NCI-H226 (cell line): ENCODE measurements at regions not wholly inside any gene's neighbourhood (a gene's known extent, or its start where the extent isn't known, plus 50 kb on each side); places are given as distances from the start of the nearest gene placed in this dataset.

ENCODE experiments used
- DNase-seq: peaks from one replicate; pipeline ENCODE4 v3.0.0-alpha.2; 2015

GRCh38 chr3:137205394-137206045 is 247.7 kb downstream of the IL20RB start:
- no peak for DNase-seq

GRCh38 chr3:137207616-137208015 is 249.8 kb downstream of the IL20RB start:
- DNase-seq, result no peak

- DNase-seq, result no peak
Measured at GRCh38 chr3:137217733-137218132, 259.9 kb downstream of the IL20RB start.

GRCh38 chr3:137219801-137220445 is 262.1 kb downstream of the IL20RB start:
- no peak for DNase-seq

- DNase-seq, result no peak
Measured at GRCh38 chr3:137222736-137223225, 265.0 kb downstream of the IL20RB start.

- DNase-seq, result no peak
Measured at GRCh38 chr3:137224464-137224863, 266.7 kb downstream of the IL20RB start.

- no peak for DNase-seq
Measured at GRCh38 chr3:137242836-137243400, 285.1 kb downstream of the IL20RB start.

GRCh38 chr3:137246491-137246890 is 288.7 kb downstream of the IL20RB start:
- DNase-seq, result no peak

- no peak for DNase-seq
Measured at GRCh38 chr3:137249311-137249940, 291.6 kb downstream of the IL20RB start.

GRCh38 chr3:137259089-137259488 is 301.3 kb downstream of the IL20RB start:
- DNase-seq, result no peak

- no peak for DNase-seq
Measured at GRCh38 chr3:137259701-137260100, 301.9 kb downstream of the IL20RB start.

GRCh38 chr3:137264071-137264820 is 306.5 kb downstream of the IL20RB start:
- DNase-seq, result no peak

GRCh38 chr3:137264843-137265330 is 307.1 kb downstream of the IL20RB start:
- DNase-seq, result no peak

GRCh38 chr3:137282871-137283270 is 325.1 kb downstream of the IL20RB start:
- no peak for DNase-seq

GRCh38 chr3:137285924-137286323 is 328.1 kb downstream of the IL20RB start:
- no peak for DNase-seq

GRCh38 chr3:137293086-137293485 is 335.3 kb downstream of the IL20RB start:
- DNase-seq, result no peak

GRCh38 chr3:137294139-137294538 is 336.4 kb downstream of the IL20RB start:
- DNase-seq, result no peak

GRCh38 chr3:137294839-137295238 is 337.1 kb downstream of the IL20RB start:
- no peak for DNase-seq

- no peak for DNase-seq
Measured at GRCh38 chr3:137295336-137295735, 337.6 kb downstream of the IL20RB start.

GRCh38 chr3:137296116-137296515 is 338.3 kb downstream of the IL20RB start:
- DNase-seq, result no peak

GRCh38 chr3:137297770-137298169 is 340.0 kb downstream of the IL20RB start:
- no peak for DNase-seq

GRCh38 chr3:137300703-137301102 is 342.9 kb downstream of the IL20RB start:
- DNase-seq, result no peak
